ENCODE measurements at regions not wholly inside any gene's neighbourhood (a gene's known extent, or its start where the extent isn't known, plus 50 kb on each side); places are given as distances from the start of the nearest gene placed in this dataset.

- Histone ChIP-seq H3K4me3 (ENCODE audit: low read length) (no peak overlapping the region), H3K27me3 (ENCODE audit: insufficient read depth, low read length) (no peaks in the 10 kb centered on the region), H3K4me1 (ENCODE audit: insufficient read depth, low read length) (no peaks in the 10 kb centered on the region), H3K9me3 (ENCODE audit: low read length) (no peaks in the 10 kb centered on the region), H3K36me3 (ENCODE audit: insufficient read depth, low read length) (no peaks in the 10 kb centered on the region), H2AFZ (ENCODE audit: low read depth, low read length) (no peak overlapping the region)
Observed at GRCh38 chr10:27451054-27451453, 53.0 kb upstream of the RAB18 start.

GRCh38 chr10:27450225-27450624 lies 53.9 kb upstream of the RAB18 start:
- Histone ChIP-seq H3K4me1 (ENCODE audit: insufficient read depth, low read length) (no peaks in the 10 kb centered on the region), H3K36me3 (ENCODE audit: insufficient read depth, low read length) (no peaks in the 10 kb centered on the region), H2AFZ (ENCODE audit: low read depth, low read length) (no peak overlapping the region), H3K9me3 (ENCODE audit: low read length) (no peaks in the 10 kb centered on the region), H3K27me3 (ENCODE audit: insufficient read depth, low read length) (no peaks in the 10 kb centered on the region), H3K4me3 (ENCODE audit: low read length) (no peak overlapping the region)

- H2AFZ ChIP-seq (ENCODE audit: low read depth, low read length), result no peak overlapping the region
- H3K4me3 ChIP-seq (ENCODE audit: low read length), result no peak overlapping the region
- no peaks in the 10 kb centered on the region for H3K9me3 ChIP-seq (ENCODE audit: low read length)
- H3K27me3 ChIP-seq (ENCODE audit: insufficient read depth, low read length), result no peaks in the 10 kb centered on the region
- no peaks in the 10 kb centered on the region for H3K4me1 ChIP-seq (ENCODE audit: insufficient read depth, low read length)
- H3K36me3 ChIP-seq (ENCODE audit: insufficient read depth, low read length), result no peaks in the 10 kb centered on the region
Observed at GRCh38 chr10:27449571-27449970, 54.5 kb upstream of the RAB18 start.

- Histone ChIP-seq H3K4me1 (ENCODE audit: insufficient read depth, low read length) (no peaks in the 10 kb centered on the region), H3K4me3 (ENCODE audit: low read length) (no peak overlapping the region), H3K27me3 (ENCODE audit: insufficient read depth, low read length) (no peaks in the 10 kb centered on the region), H3K9me3 (ENCODE audit: low read length) (no peaks in the 10 kb centered on the region), H2AFZ (ENCODE audit: low read depth, low read length) (no peak overlapping the region), H3K36me3 (ENCODE audit: insufficient read depth, low read length) (no peaks in the 10 kb centered on the region)
Observed at GRCh38 chr10:27448921-27449320, 55.2 kb upstream of the RAB18 start.

- H3K9me3 ChIP-seq (ENCODE audit: low read length), result no peaks in the 10 kb centered on the region
- no peaks in the 10 kb centered on the region for H3K4me1 ChIP-seq (ENCODE audit: insufficient read depth, low read length)
- no peaks in the 10 kb centered on the region for H3K36me3 ChIP-seq (ENCODE audit: insufficient read depth, low read length)
Observed at GRCh38 chr10:27447540-27447939, 56.6 kb upstream of the RAB18 start.

GRCh38 chr10:27446091-27446918 lies 57.8 kb upstream of the RAB18 start:
- H3K9me3 ChIP-seq (ENCODE audit: low read length), result no peaks in the 10 kb centered on the region
- H3K36me3 ChIP-seq (ENCODE audit: insufficient read depth, low read length), result no peaks in the 10 kb centered on the region
- no peaks in the 10 kb centered on the region for H3K4me1 ChIP-seq (ENCODE audit: insufficient read depth, low read length)
- H3K4me3 ChIP-seq (ENCODE audit: low read length), result no peak overlapping the region
- H2AFZ ChIP-seq (ENCODE audit: low read depth, low read length), result peak overlapping the region; percentile 2
- H3K27me3 ChIP-seq (ENCODE audit: insufficient read depth, low read length), result no peaks in the 10 kb centered on the region

More at GRCh38 chr10:27447540-27447939, 56.6 kb upstream of the RAB18 start:
- Histone ChIP-seq H3K27me3 (ENCODE audit: insufficient read depth, low read length) (no peaks in the 10 kb centered on the region), H2AFZ (ENCODE audit: low read depth, low read length) (no peak overlapping the region), H3K4me3 (ENCODE audit: low read length) (no peak overlapping the region)

- no peaks in the 10 kb centered on the region for H3K36me3 ChIP-seq (ENCODE audit: insufficient read depth, low read length)
- no peaks in the 10 kb centered on the region for H3K4me1 ChIP-seq (ENCODE audit: insufficient read depth, low read length)
- H3K9me3 ChIP-seq (ENCODE audit: low read length), result no peaks in the 10 kb centered on the region
- no peaks in the 10 kb centered on the region for H3K27me3 ChIP-seq (ENCODE audit: insufficient read depth, low read length)
- no peak overlapping the region for H3K4me3 ChIP-seq (ENCODE audit: low read length)
- no peak overlapping the region for H2AFZ ChIP-seq (ENCODE audit: low read depth, low read length)
Observed at GRCh38 chr10:27445070-27445469, 59.0 kb upstream of the RAB18 start.

GRCh38 chr10:27440478-27440877 lies 63.6 kb upstream of the RAB18 start:
- H3K4me3 ChIP-seq (ENCODE audit: low read length), result no peak overlapping the region
- H3K27me3 ChIP-seq (ENCODE audit: insufficient read depth, low read length), result no peaks in the 10 kb centered on the region
- no peaks in the 10 kb centered on the region for H3K36me3 ChIP-seq (ENCODE audit: insufficient read depth, low read length)
- no peaks in the 10 kb centered on the region for H3K9me3 ChIP-seq (ENCODE audit: low read length)
- no peaks in the 10 kb centered on the region for H3K4me1 ChIP-seq (ENCODE audit: insufficient read depth, low read length)
- no peak overlapping the region for H2AFZ ChIP-seq (ENCODE audit: low read depth, low read length)

- Histone ChIP-seq H3K4me3 (ENCODE audit: low read length) (no peak overlapping the region), H3K4me1 (ENCODE audit: insufficient read depth, low read length) (no peaks in the 10 kb centered on the region), H3K9me3 (ENCODE audit: low read length) (no peaks in the 10 kb centered on the region), H2AFZ (ENCODE audit: low read depth, low read length) (no peak overlapping the region), H3K27me3 (ENCODE audit: insufficient read depth, low read length) (no peaks in the 10 kb centered on the region), H3K36me3 (ENCODE audit: insufficient read depth, low read length) (no peaks in the 10 kb centered on the region)
Observed at GRCh38 chr10:27440021-27440420, 64.1 kb upstream of the RAB18 start.

- Histone ChIP-seq H3K4me3 (ENCODE audit: low read length) (no peak overlapping the region), H3K4me1 (ENCODE audit: insufficient read depth, low read length) (no peaks in the 10 kb centered on the region), H3K9me3 (ENCODE audit: low read length) (no peaks in the 10 kb centered on the region), H2AFZ (ENCODE audit: low read depth, low read length) (no peak overlapping the region), H3K27me3 (ENCODE audit: insufficient read depth, low read length) (no peaks in the 10 kb centered on the region), H3K36me3 (ENCODE audit: insufficient read depth, low read length) (no peaks in the 10 kb centered on the region)
Observed at GRCh38 chr10:27439101-27439500, 65.0 kb upstream of the RAB18 start.

- H3K4me1 ChIP-seq (ENCODE audit: insufficient read depth, low read length), result no peaks in the 10 kb centered on the region
- H3K9me3 ChIP-seq (ENCODE audit: low read length), result no peaks in the 10 kb centered on the region
- H3K36me3 ChIP-seq (ENCODE audit: insufficient read depth, low read length), result no peaks in the 10 kb centered on the region
Observed at GRCh38 chr10:27437775-27438174, 66.3 kb upstream of the RAB18 start.

GRCh38 chr10:27436710-27437109 lies 67.4 kb upstream of the RAB18 start:
- Histone ChIP-seq H3K9me3 (ENCODE audit: low read length) (no peaks in the 10 kb centered on the region), H3K4me1 (ENCODE audit: insufficient read depth, low read length) (no peaks in the 10 kb centered on the region), H2AFZ (ENCODE audit: low read depth, low read length) (no peak overlapping the region), H3K36me3 (ENCODE audit: insufficient read depth, low read length) (no peaks in the 10 kb centered on the region), H3K4me3 (ENCODE audit: low read length) (no peak overlapping the region), H3K27me3 (ENCODE audit: insufficient read depth, low read length) (no peaks in the 10 kb centered on the region)

More at GRCh38 chr10:27437775-27438174, 66.3 kb upstream of the RAB18 start:
- Histone ChIP-seq H3K27me3 (ENCODE audit: insufficient read depth, low read length) (no peaks in the 10 kb centered on the region), H2AFZ (ENCODE audit: low read depth, low read length) (no peak overlapping the region), H3K4me3 (ENCODE audit: low read length) (no peak overlapping the region)

GRCh38 chr10:27433976-27434375 lies 70.1 kb upstream of the RAB18 start:
- no peaks in the 10 kb centered on the region for H3K36me3 ChIP-seq (ENCODE audit: insufficient read depth, low read length)
- H2AFZ ChIP-seq (ENCODE audit: low read depth, low read length), result no peak overlapping the region
- H3K9me3 ChIP-seq (ENCODE audit: low read length), result no peaks in the 10 kb centered on the region
- no peaks in the 10 kb centered on the region for H3K4me1 ChIP-seq (ENCODE audit: insufficient read depth, low read length)
- H3K27me3 ChIP-seq (ENCODE audit: insufficient read depth, low read length), result no peaks in the 10 kb centered on the region
- no peak overlapping the region for H3K4me3 ChIP-seq (ENCODE audit: low read length)

GRCh38 chr10:27426948-27427467 lies 77.1 kb upstream of the RAB18 start:
- Histone ChIP-seq H3K4me3 (ENCODE audit: low read length) (no peak overlapping the region), H3K36me3 (ENCODE audit: insufficient read depth, low read length) (no peaks in the 10 kb centered on the region), H3K4me1 (ENCODE audit: insufficient read depth, low read length) (no peaks in the 10 kb centered on the region), H3K27me3 (ENCODE audit: insufficient read depth, low read length) (no peaks in the 10 kb centered on the region), H3K9me3 (ENCODE audit: low read length) (no peaks in the 10 kb centered on the region), H2AFZ (ENCODE audit: low read depth, low read length) (no peak overlapping the region)
